Spleen (tissue), 11 donors: ENCODE measurements at regions not wholly inside any gene's neighbourhood (a gene's known extent, or its start where the extent isn't known, plus 50 kb on each side); places are given as distances from the start of the nearest gene placed in this dataset.

ENCODE experiments used
- DNase-seq: peaks from one replicate; pipeline ENCODE4 v3.0.0-alpha.2; 2020
- H3K27ac ChIP-seq, 8 donors: fragments of 200-600 bp; sonication (generic) in 7 of 8; 1 replicate in 4 of 8; 2 replicates in 4 of 8; pipeline versions ENCODE4 v1.5.0 to v1.8.0; 2016 to 2021; ENCODE audit warnings: inconsistent platforms in 4 of 8, mild to moderate bottlenecking in 4 of 8, moderate library complexity in 1 of 8
- H3K27me3 ChIP-seq, 7 donors: fragments of 200-600 bp; sonication (generic) in 6 of 7; replicated peaks in 1 of 7; 1 replicate in 4 of 7; 2 replicates in 3 of 7; pipeline versions ENCODE4 v1.5.0 to v1.8.0; 2016 to 2021; ENCODE audit warnings: inconsistent platforms in 3 of 7, mild to moderate bottlenecking in 1 of 7
- H3K36me3 ChIP-seq, 6 donors: fragments of 200-600 bp; sonication (generic) in 5 of 6; 1 replicate in 4 of 6; 2 replicates in 2 of 6; pipeline versions ENCODE4 v1.5.0 to v1.8.0; 2016 to 2021; ENCODE audit warnings: inconsistent platforms in 2 of 6
- H3K4me1 ChIP-seq, 6 donors: fragments of 200-600 bp; sonication (generic) in 5 of 6; 1 replicate in 3 of 6; 2 replicates in 3 of 6; pipeline versions ENCODE4 v1.5.0 to v1.8.0; 2016 to 2021; ENCODE audit warnings: inconsistent platforms in 3 of 6
- H3K4me3 ChIP-seq, 8 donors: fragments of 200-600 bp; sonication (generic) in 7 of 8; 1 replicate in 4 of 8; 2 replicates in 4 of 8; pipeline versions ENCODE4 v1.5.0 to v1.8.0; 2016 to 2021; ENCODE audit warnings: inconsistent platforms in 4 of 8, mild to moderate bottlenecking in 4 of 8, moderate library complexity in 2 of 8
- H3K9me3 ChIP-seq, 8 donors: fragments of 200-600 bp; sonication (generic) in 7 of 8; 1 replicate in 4 of 8; 2 replicates in 4 of 8; pipeline versions ENCODE4 v1.5.0 to v1.8.0; 2016 to 2021; ENCODE audit warnings: inconsistent platforms in 4 of 8
- POLR2A ChIP-seq, 3 donors: fragments of 450-650 bp; IDR thresholded peaks; one replicate each; pipeline ENCODE4 v1.5.1; 2017; ENCODE audit warnings: antibody characterized with exemption in 3 of 3, mild to moderate bottlenecking in 1 of 3
- POLR2AphosphoS5 ChIP-seq, 3 donors: sonication (generic); formaldehyde crosslinking; IDR thresholded peaks; one replicate each; pipeline ENCODE4 v1.5.1; 2017; ENCODE audit warnings: antibody characterized with exemption in 3 of 3
- WGBS, 5 donors: extraction: QIAGEN DNeasy Blood & Tissue Kit in 3 of 5; methylation state at CpG; one replicate each; pipeline versions ENCODE4 v1.1.5 to v1.1.7; 2013 to 2018; 5-methylcytosine and 5-hydroxymethylcytosine counted together
- intact Hi-C: fragments of 100-400 bp; cut with DNase I; formaldehyde crosslinking; loops from one replicate; pipeline ENCODE4 v1.15.0; 2023; ENCODE audit warnings: low total_unique reads
- TF ChIP-seq, protein P1 (sequence below), 11 experiments: fragments of 200-600 bp in 7 of 11; fragments of 450-650 bp in 4 of 11; sonication (generic) in 4 of 11; IDR thresholded peaks in 8 of 11; conservative IDR thresholded peaks in 3 of 11; 1 replicate in 7 of 11; 2 replicates in 4 of 11; pipeline versions ENCODE4 v1.4.0 to v1.8.0; 2016 to 2021; ENCODE audit warnings: antibody characterized with exemption in 11 of 11, inconsistent platforms in 4 of 11, mild to moderate bottlenecking in 1 of 11
- donor health status: healthy with polysubstance abuse.
- donor health status: DM: no; HTN: no; CAD: no; lungs with moderate emphysema.
- donor health status: DM: no; HTN: no; CAD: no.
- donor health status: Bipolar disorder and iron deficiency.
- donor health status: healthy.
- donor health status: DM: no; HTN: no; CAD: no.
- donor health status: DM: yes; HTN: yes; CAD: no.

DNA sequence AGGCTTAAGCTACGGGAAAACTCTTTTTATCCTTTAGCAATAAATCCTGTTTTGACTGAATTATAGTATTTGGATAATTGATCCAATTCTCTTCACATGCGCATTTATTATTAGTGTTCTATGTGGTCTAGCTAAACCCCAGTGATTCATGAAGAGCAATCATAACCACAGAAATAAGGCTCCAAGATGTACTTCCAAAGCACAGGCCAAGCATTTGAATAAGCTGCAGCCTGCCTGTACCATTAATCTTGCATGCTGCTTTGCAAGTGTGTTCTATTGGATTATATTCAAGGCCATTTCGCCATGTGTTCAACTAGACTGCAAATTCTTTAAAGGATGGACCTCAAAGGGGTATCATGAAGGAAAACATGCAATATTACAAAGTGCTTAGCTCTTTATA is 385.2 kb upstream of the FAT1 start:
- Histone ChIP-seq H3K27me3 (no peaks in the 10 kb centered on the region), H3K27ac (no peak overlapping the region), H3K9me3 (peaks cover 0 to 15% (median 0%) of the 10 kb centered on the region in 8 donors), H3K36me3 (no peaks in the 10 kb centered on the region), H3K4me1 (no peaks in the 10 kb centered on the region), H3K4me3 (no peak overlapping the region)
- WGBS, 5 donors: 70 to 85% (median 76%) methylated on average over 3 of the region's 3 CpGs
- DNase-seq: no peak
- TF ChIP-seq POLR2A (IDR thresholded peaks at IDR 0.05) (no peak), POLR2AphosphoS5 (IDR thresholded peaks at IDR 0.05) (no peak)
- TF ChIP-seq, protein P1, sequence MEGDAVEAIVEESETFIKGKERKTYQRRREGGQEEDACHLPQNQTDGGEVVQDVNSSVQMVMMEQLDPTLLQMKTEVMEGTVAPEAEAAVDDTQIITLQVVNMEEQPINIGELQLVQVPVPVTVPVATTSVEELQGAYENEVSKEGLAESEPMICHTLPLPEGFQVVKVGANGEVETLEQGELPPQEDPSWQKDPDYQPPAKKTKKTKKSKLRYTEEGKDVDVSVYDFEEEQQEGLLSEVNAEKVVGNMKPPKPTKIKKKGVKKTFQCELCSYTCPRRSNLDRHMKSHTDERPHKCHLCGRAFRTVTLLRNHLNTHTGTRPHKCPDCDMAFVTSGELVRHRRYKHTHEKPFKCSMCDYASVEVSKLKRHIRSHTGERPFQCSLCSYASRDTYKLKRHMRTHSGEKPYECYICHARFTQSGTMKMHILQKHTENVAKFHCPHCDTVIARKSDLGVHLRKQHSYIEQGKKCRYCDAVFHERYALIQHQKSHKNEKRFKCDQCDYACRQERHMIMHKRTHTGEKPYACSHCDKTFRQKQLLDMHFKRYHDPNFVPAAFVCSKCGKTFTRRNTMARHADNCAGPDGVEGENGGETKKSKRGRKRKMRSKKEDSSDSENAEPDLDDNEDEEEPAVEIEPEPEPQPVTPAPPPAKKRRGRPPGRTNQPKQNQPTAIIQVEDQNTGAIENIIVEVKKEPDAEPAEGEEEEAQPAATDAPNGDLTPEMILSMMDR (IDR thresholded peaks at IDR 0.05 in 8 of 11, conservative IDR thresholded peaks at IDR 0.05 in 3 of 11): no peak
- intact Hi-C loops: no loop called here

- H3K36me3 ChIP-seq: no peaks in the 10 kb centered on the region
- H3K9me3 ChIP-seq: peaks cover 0 to 15% (median 0%) of the 10 kb centered on the region in 8 donors
- H3K4me3 ChIP-seq: no peak overlapping the region
- WGBS, 5 donors: 83 to 90% (median 87%) methylated on average over 7 of the region's 7 CpGs
- intact Hi-C loops: no loop called here
- TF ChIP-seq, protein P1 (IDR thresholded peaks at IDR 0.05 in 8 of 11, conservative IDR thresholded peaks at IDR 0.05 in 3 of 11): no peak
- TF ChIP-seq POLR2AphosphoS5 (IDR thresholded peaks at IDR 0.05) (no peak), POLR2A (IDR thresholded peaks at IDR 0.05) (no peak)
- DNase-seq: no peak
- no peaks in the 10 kb centered on the region for H3K4me1 ChIP-seq
- no peak overlapping the region for H3K27ac ChIP-seq
- H3K27me3 ChIP-seq: no peaks in the 10 kb centered on the region
Measured at GRCh38 chr4:187109636-187110035, 386.0 kb upstream of the FAT1 start.

DNA sequence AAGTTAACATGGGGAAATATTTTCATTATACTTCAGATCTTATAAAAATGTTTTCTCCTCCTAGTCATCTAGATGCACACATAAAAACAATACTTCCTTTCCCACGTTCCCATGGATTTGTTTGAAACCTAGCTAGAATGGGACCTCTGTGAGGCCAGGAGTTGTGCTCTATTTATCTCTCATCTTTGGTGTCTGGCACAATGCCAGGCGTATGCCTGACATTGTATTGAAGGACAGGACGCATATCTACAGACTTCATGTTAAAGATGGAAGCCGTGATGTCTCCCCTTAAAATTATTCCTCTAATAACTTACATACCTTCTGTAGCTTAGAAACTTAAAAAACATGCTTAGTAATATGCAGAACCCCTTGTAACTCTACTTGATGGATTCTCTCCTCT is 394.5 kb upstream of the FAT1 start:
- Histone ChIP-seq H3K36me3 (no peaks in the 10 kb centered on the region), H3K4me3 (no peak overlapping the region), H3K9me3 (no peaks in the 10 kb centered on the region), H3K27me3 (no peaks in the 10 kb centered on the region), H3K4me1 (no peaks in the 10 kb centered on the region), H3K27ac (no peak overlapping the region)
- WGBS, 5 donors: 78 to 87% (median 81%) methylated on average over 4 of the region's 4 CpGs
- TF ChIP-seq POLR2AphosphoS5 (IDR thresholded peaks at IDR 0.05) (no peak), POLR2A (IDR thresholded peaks at IDR 0.05) (no peak)
- TF ChIP-seq, protein P1 (IDR thresholded peaks at IDR 0.05 in 8 of 11, conservative IDR thresholded peaks at IDR 0.05 in 3 of 11): no peak
- intact Hi-C loops: no loop called here
- no peak for DNase-seq

GRCh38 chr4:187118602-187119120 is 395.0 kb upstream of the FAT1 start:
- Histone ChIP-seq H3K27ac (no peak overlapping the region), H3K9me3 (no peaks in the 10 kb centered on the region), H3K4me3 (no peak overlapping the region), H3K36me3 (no peaks in the 10 kb centered on the region), H3K27me3 (no peaks in the 10 kb centered on the region), H3K4me1 (no peaks in the 10 kb centered on the region)
- intact Hi-C loops: no loop called here
- 85 to 98% (median 90%) methylated on average over 1 of the region's 1 CpG for WGBS, 5 donors
- DNase-seq: no peak
- no peak for TF ChIP-seq POLR2A (IDR thresholded peaks at IDR 0.05)
- TF ChIP-seq POLR2AphosphoS5 (IDR thresholded peaks at IDR 0.05): no peak
- TF ChIP-seq, protein P1 (IDR thresholded peaks at IDR 0.05 in 8 of 11, conservative IDR thresholded peaks at IDR 0.05 in 3 of 11): no peak
